ENCODE measurements at regions not wholly inside any gene's neighbourhood (a gene's known extent, or its start where the extent isn't known, plus 50 kb on each side); places are given as distances from the start of the nearest gene placed in this dataset.
A peak's percentile ranks its signal among the peaks of the same experiment; 100 is the strongest.

- Histone ChIP-seq H3K4ac (ENCODE audit: low read depth, low read length) (no peak overlapping the region), H2BK12ac (ENCODE audit: low read length) (no peak overlapping the region), H3K4me1 (ENCODE audit: control insufficient read depth in 1 of 2, insufficient read depth in 2 of 2, low read length in 2 of 2) (no peaks in the 10 kb centered on the region), H2AFZ (ENCODE audit: insufficient read depth, low read length, poor library complexity) (no peak overlapping the region), H3K4me3 (ENCODE audit: low read depth, low read length) (no peak overlapping the region), H4K91ac (ENCODE audit: low read depth, low read length) (no peak overlapping the region), H3K9me3 (ENCODE audit: insufficient read depth, low read depth, low read length) (no peaks in the 10 kb centered on the region), H3K18ac (ENCODE audit: low read length) (no peak overlapping the region), H3K23ac (ENCODE audit: low read length) (no peak overlapping the region), H2BK120ac (ENCODE audit: insufficient read depth, low read length, poor library complexity) (no peak overlapping the region), H3K27ac (ENCODE audit: low read depth, low read length) (no peak overlapping the region), H2BK5ac (ENCODE audit: low read depth, low read length, poor library complexity) (no peak overlapping the region), H3K9ac (ENCODE audit: low read length) (no peak overlapping the region), H2AK5ac (ENCODE audit: low read length) (no peak overlapping the region), H3K79me1 (ENCODE audit: low read length) (no peaks in the 10 kb centered on the region), H3K4me2 (ENCODE audit: low read length) (no peak overlapping the region), H4K12ac (ENCODE audit: low read depth, low read length) (no peak overlapping the region), H3K79me2 (ENCODE audit: control insufficient read depth, insufficient read depth, low read length, poor library complexity) (no peaks in the 10 kb centered on the region), H3K27me3 (ENCODE audit: insufficient read depth, low read length) (no peaks in the 10 kb centered on the region), H3K14ac (ENCODE audit: low read length) (no peak overlapping the region), H3K36me3 (ENCODE audit: control insufficient read depth in 1 of 2, insufficient read depth in 2 of 2, low read length in 2 of 2) (no peaks in the 10 kb centered on the region), H4K8ac (ENCODE audit: low read depth, low read length) (no peak overlapping the region)
- no CpG with 5 or more reads among the region's 2 CpGs for WGBS (ENCODE audit: extremely low coverage, insufficient coverage, insufficient read length)
- no peak for DNase-seq
Measured at GRCh38 chr18:53689886-53690285, 534.6 kb downstream of the MBD2 start.

DNA sequence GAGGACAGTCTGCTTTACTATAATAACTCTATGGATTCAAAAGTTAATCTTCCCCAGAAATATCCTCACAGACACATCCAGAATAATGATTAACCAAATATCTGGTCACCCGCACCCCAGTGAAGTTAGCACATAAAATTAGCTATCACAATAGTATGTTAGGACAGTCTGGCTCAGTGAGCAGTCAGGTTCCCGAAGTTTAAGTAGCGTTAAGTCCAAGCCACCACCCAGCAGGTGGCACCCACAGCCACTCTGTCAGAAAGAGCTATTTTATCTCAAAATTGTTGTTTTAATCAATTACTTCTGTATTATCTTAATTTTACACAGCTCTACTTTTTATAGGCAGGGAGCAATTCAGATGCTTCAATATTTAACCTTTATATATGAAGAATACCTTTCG, 537.5 kb downstream of the MBD2 start:
- Histone ChIP-seq H3K4me1 (ENCODE audit: control insufficient read depth in 1 of 2, insufficient read depth in 2 of 2, low read length in 2 of 2) (peaks cover 0 to 2% of the 10 kb centered on the region in 2 experiments), H3K27me3 (ENCODE audit: insufficient read depth, low read length) (no peaks in the 10 kb centered on the region), H2AK5ac (ENCODE audit: low read length) (no peak overlapping the region), H3K9ac (ENCODE audit: low read length) (no peak overlapping the region), H3K4me3 (ENCODE audit: low read depth, low read length) (no peak overlapping the region), H3K79me2 (ENCODE audit: control insufficient read depth, insufficient read depth, low read length, poor library complexity) (no peaks in the 10 kb centered on the region), H3K36me3 (ENCODE audit: control insufficient read depth in 1 of 2, insufficient read depth in 2 of 2, low read length in 2 of 2) (no peaks in the 10 kb centered on the region), H2BK120ac (ENCODE audit: insufficient read depth, low read length, poor library complexity) (no peak overlapping the region), H4K8ac (ENCODE audit: low read depth, low read length) (no peak overlapping the region), H3K27ac (ENCODE audit: low read depth, low read length) (no peak overlapping the region), H3K9me3 (ENCODE audit: insufficient read depth, low read depth, low read length) (no peaks in the 10 kb centered on the region), H2AFZ (ENCODE audit: insufficient read depth, low read length, poor library complexity) (no peak overlapping the region), H3K79me1 (ENCODE audit: low read length) (no peaks in the 10 kb centered on the region), H3K14ac (ENCODE audit: low read length) (no peak overlapping the region), H2BK5ac (ENCODE audit: low read depth, low read length, poor library complexity) (no peak overlapping the region), H2BK12ac (ENCODE audit: low read length) (no peak overlapping the region), H3K23ac (ENCODE audit: low read length) (no peak overlapping the region), H3K18ac (ENCODE audit: low read length) (no peak overlapping the region), H4K12ac (ENCODE audit: low read depth, low read length) (no peak overlapping the region), H4K91ac (ENCODE audit: low read depth, low read length) (no peak overlapping the region), H3K4me2 (ENCODE audit: low read length) (no peak overlapping the region), H3K4ac (ENCODE audit: low read depth, low read length) (no peak overlapping the region)
- no peak for DNase-seq
- WGBS (ENCODE audit: extremely low coverage, insufficient coverage, insufficient read length) = no CpG with 5 or more reads among the region's 4 CpGs

DNA sequence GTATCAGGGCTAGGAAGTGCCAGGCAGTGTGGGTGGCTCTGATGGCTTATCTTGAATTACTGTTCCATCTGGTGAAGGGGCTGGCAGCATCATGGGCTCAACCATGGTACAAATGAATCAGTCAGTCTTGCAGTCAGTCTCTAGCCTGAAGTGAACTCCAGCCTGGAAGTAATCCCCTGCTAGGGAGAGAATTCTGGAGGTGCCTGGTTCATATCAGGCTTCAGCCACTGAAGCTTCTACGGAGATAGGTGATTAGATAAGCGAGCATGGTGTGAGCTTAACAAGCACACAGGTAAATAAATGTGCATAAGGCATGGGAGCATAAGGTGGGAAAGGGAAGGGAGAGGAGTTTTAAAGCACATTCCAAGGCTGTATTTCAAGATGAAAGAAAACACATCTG, 541.7 kb downstream of the MBD2 start:
- H3K27ac ChIP-seq (ENCODE audit: low read depth, low read length) = no peak overlapping the region
- H4K91ac ChIP-seq (ENCODE audit: low read depth, low read length) = no peak overlapping the region
- H3K4me2 ChIP-seq (ENCODE audit: low read length) = peak overlapping the region; percentile 16
- WGBS (ENCODE audit: extremely low coverage, insufficient coverage, insufficient read length) = no CpG with 5 or more reads among the region's 2 CpGs
- H2AFZ ChIP-seq (ENCODE audit: insufficient read depth, low read length, poor library complexity) = no peak overlapping the region
- no peaks in the 10 kb centered on the region for H3K27me3 ChIP-seq (ENCODE audit: insufficient read depth, low read length)
- peaks cover 0 to 2% of the 10 kb centered on the region in 2 experiments for H3K4me1 ChIP-seq (ENCODE audit: control insufficient read depth in 1 of 2, insufficient read depth in 2 of 2, low read length in 2 of 2)
- no peak overlapping the region for H2BK120ac ChIP-seq (ENCODE audit: insufficient read depth, low read length, poor library complexity)
- H4K8ac ChIP-seq (ENCODE audit: low read depth, low read length) = no peak overlapping the region
- no peak overlapping the region for H3K14ac ChIP-seq (ENCODE audit: low read length)
- DNase-seq = no peak
- H3K9me3 ChIP-seq (ENCODE audit: insufficient read depth, low read depth, low read length) = no peaks in the 10 kb centered on the region
- H2BK5ac ChIP-seq (ENCODE audit: low read depth, low read length, poor library complexity) = no peak overlapping the region
- H3K79me2 ChIP-seq (ENCODE audit: control insufficient read depth, insufficient read depth, low read length, poor library complexity) = no peaks in the 10 kb centered on the region
- no peak overlapping the region for H3K4ac ChIP-seq (ENCODE audit: low read depth, low read length)
- no peak overlapping the region for H3K18ac ChIP-seq (ENCODE audit: low read length)
- H3K9ac ChIP-seq (ENCODE audit: low read length) = no peak overlapping the region
- H3K79me1 ChIP-seq (ENCODE audit: low read length) = no peaks in the 10 kb centered on the region
- no peak overlapping the region for H2BK12ac ChIP-seq (ENCODE audit: low read length)
- H3K23ac ChIP-seq (ENCODE audit: low read length) = no peak overlapping the region
- H2AK5ac ChIP-seq (ENCODE audit: low read length) = no peak overlapping the region
- no peaks in the 10 kb centered on the region for H3K36me3 ChIP-seq (ENCODE audit: control insufficient read depth in 1 of 2, insufficient read depth in 2 of 2, low read length in 2 of 2)
- H3K4me3 ChIP-seq (ENCODE audit: low read depth, low read length) = no peak overlapping the region
- H4K12ac ChIP-seq (ENCODE audit: low read depth, low read length) = no peak overlapping the region

DNA sequence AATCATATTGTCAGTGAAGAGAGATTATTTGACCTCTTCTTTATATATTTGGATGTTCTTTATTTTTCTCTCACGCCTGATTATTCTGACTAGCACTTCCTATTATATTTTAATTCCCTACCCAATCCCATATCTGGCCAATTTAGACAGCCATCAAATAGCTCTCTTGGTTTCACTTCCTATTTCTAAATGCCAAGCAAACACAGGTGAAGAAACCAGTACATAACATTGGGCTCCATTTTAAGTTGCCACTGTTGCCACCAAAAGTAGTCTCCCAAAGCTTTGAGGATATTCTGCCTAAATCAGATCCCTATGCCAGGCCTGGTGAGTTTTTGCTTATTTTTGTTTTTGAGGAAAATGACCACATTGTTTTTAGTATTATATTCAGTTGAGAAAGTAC, 547.0 kb downstream of the MBD2 start:
- no CpG with 5 or more reads among the region's 1 CpG for WGBS (ENCODE audit: extremely low coverage, insufficient coverage, insufficient read length)
- Histone ChIP-seq H2BK120ac (ENCODE audit: insufficient read depth, low read length, poor library complexity) (no peak overlapping the region), H3K4me2 (ENCODE audit: low read length) (no peak overlapping the region), H3K4me3 (ENCODE audit: low read depth, low read length) (no peak overlapping the region), H3K79me2 (ENCODE audit: control insufficient read depth, insufficient read depth, low read length, poor library complexity) (no peaks in the 10 kb centered on the region), H3K27me3 (ENCODE audit: insufficient read depth, low read length) (no peaks in the 10 kb centered on the region), H3K79me1 (ENCODE audit: low read length) (no peaks in the 10 kb centered on the region), H2BK12ac (ENCODE audit: low read length) (no peak overlapping the region), H3K4me1 (ENCODE audit: control insufficient read depth in 1 of 2, insufficient read depth in 2 of 2, low read length in 2 of 2) (no peaks in the 10 kb centered on the region), H3K23ac (ENCODE audit: low read length) (no peak overlapping the region), H3K18ac (ENCODE audit: low read length) (no peak overlapping the region), H2AFZ (ENCODE audit: insufficient read depth, low read length, poor library complexity) (no peak overlapping the region), H4K8ac (ENCODE audit: low read depth, low read length) (no peak overlapping the region), H2AK5ac (ENCODE audit: low read length) (no peak overlapping the region), H3K14ac (ENCODE audit: low read length) (no peak overlapping the region), H3K9ac (ENCODE audit: low read length) (no peak overlapping the region), H4K12ac (ENCODE audit: low read depth, low read length) (no peak overlapping the region), H3K27ac (ENCODE audit: low read depth, low read length) (no peak overlapping the region), H2BK5ac (ENCODE audit: low read depth, low read length, poor library complexity) (no peak overlapping the region), H3K9me3 (ENCODE audit: insufficient read depth, low read depth, low read length) (no peaks in the 10 kb centered on the region), H4K91ac (ENCODE audit: low read depth, low read length) (no peak overlapping the region), H3K36me3 (ENCODE audit: control insufficient read depth in 1 of 2, insufficient read depth in 2 of 2, low read length in 2 of 2) (no peaks in the 10 kb centered on the region), H3K4ac (ENCODE audit: low read depth, low read length) (no peak overlapping the region)
- no peak for DNase-seq
